G401 (cell line): ENCODE measurements at regions not wholly inside any gene's neighbourhood (a gene's known extent, or its start where the extent isn't known, plus 50 kb on each side); places are given as distances from the start of the nearest gene placed in this dataset.

Experiments
- DNase-seq: peaks from one replicate; pipeline ENCODE4 v3.0.0-alpha.2; 2015; ENCODE audit warnings: low spot score
- in situ Hi-C: cut with HindIII; loops from 2 replicates; pipeline ENCODE4 v1.10.0; 2016; ENCODE audit warnings: low sequenced_read_pairs, mixed read lengths

- DNase-seq: no peak
- in situ Hi-C loops: no loop called here
Observed at GRCh38 chr2:173419506-173419905, 64.8 kb downstream of the CDCA7 start.

DNA sequence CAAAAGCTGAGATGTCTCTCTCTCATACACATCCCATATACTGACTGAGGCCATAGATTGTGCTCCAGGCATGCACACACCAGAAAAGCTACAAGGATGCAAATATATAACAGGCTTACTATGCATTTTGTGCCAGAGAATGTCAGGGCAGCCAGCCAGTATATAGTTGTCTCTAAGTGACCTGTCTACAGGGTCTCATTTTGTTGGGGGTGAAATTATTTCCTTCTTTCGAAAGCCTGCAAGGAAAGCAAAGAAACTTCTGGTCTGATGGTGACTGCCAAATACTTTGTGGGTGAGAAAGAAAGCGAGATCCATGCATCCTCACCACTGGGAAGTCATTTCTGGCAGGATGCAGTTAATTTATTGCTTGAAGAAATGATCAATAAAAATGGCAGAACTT is 70.2 kb downstream of the CDCA7 start:
- in situ Hi-C loops: no loop called here
- DNase-seq: no peak

DNA sequence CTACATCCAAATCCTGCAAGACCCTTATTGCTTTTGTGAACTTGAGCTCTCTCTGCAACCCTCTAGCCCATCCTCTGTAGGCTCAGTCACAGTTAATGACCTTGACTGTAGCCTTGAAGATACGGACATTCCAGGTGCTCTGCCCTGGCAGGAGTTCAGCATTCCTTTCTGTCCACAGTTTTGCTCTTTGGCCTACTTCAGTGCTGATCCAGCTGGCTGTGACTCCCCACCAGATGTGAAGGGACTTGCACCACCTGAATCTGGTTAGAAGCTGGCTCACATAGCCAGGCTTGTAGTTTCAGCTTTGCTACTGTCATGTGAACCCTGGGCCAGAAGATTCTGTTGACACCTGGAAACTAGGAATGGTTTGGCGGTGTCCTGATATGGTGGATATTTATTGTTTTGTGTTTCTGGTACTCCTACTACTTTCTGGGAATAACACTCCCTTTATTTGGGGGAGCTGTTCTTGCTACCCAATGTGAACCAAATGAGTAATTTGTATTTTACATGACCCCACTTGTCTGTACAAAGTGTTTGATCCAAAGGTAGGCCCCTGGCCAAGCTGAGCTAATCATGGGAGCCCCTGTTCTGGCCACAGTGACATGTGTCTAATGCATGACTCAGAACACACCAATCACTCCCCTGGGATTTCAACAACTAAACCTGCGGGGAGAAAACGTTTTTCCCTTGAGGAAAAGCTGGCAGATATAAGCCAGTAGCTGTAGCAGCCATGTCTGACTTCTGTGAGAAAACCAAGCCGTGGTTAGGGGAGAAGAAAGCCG is 73.4 kb downstream of the CDCA7 start:
- DNase-seq: no peak

GRCh38 chr2:173431191-173431590 is 76.5 kb downstream of the CDCA7 start:
- in situ Hi-C loops: no loop called here
- no peak for DNase-seq

More for the DNA sequence above, 73.4 kb downstream of the CDCA7 start:
- in situ Hi-C loops: no loop called here

GRCh38 chr2:173432049-173432754 is 77.5 kb downstream of the CDCA7 start:
- in situ Hi-C loops: no loop called here
- DNase-seq: no peak

DNA sequence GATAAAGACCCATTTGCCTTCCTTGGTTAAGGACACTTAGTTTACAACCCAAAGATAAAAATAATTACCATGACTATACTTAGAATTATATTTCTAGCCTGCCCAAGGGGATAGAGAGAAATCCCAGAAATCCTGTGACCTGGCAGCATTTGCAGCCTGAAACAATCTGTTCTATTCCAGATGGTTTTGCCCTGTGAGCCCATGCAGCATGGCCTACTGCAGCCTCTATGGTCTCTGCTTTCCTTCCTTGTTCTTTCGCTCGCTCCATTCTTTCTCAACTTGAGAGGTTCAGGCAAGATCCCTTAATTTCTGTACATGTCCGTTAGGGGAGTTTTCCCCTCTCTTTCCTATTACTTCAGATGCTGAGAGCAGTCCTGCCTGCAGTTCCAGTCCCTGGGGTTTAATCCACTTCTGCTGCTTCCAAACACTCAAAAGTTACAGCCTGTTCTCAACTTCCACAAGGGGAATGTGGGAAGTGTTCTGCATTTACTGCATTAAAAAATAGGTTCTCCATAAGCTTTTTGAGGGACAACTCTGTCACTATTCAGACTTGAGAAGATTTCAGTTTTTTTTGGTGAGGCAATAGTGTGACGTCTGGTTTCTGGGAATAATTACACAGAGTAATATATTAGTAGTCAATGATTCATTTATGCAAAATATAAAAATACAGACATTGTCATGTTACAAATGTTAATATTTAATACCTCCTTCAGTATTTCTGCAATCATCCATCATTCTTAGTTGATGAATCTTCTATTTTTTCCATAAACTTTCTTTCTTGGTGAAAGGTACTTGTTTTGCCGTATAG is 80.3 kb downstream of the CDCA7 start:
- in situ Hi-C loops: no loop called here
- DNase-seq: no peak

DNA sequence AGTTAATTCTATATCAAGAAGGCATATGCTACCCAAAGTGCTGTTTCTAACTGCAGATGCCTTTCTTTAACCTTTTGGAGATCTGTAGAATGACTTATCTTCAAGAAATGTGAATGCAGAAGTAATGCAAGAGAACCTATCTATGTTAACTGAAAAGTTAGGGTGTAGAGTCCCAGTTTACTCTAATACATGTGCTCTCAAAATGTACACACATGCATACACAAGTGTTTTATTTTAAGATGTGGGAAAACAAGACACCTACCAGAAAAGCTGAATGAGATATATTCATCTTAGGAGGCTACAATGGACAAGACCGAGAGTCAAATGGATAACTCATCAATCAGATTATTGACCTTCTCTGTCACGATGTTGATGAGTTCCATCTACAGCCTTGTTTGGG is 80.9 kb downstream of the CDCA7 start:
- in situ Hi-C loops: no loop called here
- DNase-seq: no peak

GRCh38 chr2:173436088-173436487 is 81.4 kb downstream of the CDCA7 start:
- in situ Hi-C loops: no loop called here
- no peak for DNase-seq

DNA sequence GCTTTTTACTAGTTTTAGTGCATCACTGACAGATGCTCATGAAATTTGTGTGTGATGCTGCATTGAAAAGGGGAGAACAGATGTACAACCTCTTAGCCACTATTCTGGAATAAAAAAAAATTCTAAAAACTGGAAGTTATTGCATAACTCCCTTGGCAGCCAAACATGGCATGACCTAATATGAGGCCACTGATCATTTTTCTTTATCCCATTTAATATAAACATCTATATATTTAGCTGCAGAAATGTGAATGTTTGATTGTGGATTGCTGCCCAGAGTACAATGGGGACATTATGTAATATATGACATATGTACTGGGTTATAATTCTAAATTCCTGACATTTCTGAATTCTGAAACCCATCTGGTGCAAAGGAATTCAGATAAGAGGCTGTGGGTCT is 86.5 kb downstream of the CDCA7 start:
- DNase-seq: no peak
- in situ Hi-C loops: no loop called here

GRCh38 chr2:173442542-173442941 is 87.9 kb downstream of the CDCA7 start:
- in situ Hi-C loops: no loop called here
- no peak for DNase-seq

DNA sequence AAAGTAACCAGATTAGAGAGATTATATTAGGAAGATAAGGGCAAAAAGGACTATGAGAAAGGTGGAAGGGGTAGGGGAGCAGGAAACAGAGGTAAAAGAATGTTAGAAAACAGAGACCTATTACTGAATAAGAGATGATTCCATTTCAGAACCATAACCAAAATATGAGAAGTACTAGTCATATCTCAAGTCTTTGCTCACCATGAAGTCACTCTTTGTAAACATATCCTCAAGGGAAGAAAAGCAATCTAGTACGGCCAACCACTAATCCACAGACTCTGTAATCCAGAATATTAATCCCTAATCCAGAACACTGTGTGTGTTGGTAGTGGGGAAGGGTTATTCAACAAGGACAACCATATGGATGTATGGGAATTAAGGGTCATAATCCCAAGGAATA is 92.0 kb downstream of the CDCA7 start:
- no peak for DNase-seq
- in situ Hi-C loops: no loop called here

DNA sequence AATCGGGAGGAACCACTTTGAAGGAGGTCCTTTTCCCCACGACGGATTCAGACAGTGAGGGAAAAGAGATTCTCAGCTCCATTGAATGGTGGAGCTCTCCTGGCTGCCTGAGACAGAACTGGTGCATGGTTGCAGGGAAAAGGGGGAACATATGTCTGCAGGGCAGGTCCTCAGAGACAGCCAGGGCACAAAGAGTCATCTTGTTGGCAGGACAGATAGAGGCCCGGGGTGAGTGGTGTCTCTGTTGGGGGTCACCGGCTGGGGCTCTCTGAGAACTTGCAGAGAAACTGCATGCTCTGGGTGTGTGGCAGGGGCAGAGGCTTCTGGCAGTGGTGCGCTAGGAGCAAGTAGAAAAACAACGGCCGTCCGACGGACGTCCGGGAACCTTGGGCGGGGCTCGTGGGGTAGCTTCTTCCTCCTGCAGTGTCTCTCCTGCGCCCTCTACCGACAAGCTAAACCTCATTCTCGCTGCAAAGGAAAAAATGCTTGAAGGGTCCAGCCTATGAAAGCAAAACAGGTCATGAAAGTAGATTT is 94.3 kb downstream of the CDCA7 start:
- DNase-seq: peak; percentile 47
- in situ Hi-C loops: no loop called here

GRCh38 chr2:173451118-173451517 is 96.4 kb downstream of the CDCA7 start:
- DNase-seq: no peak
- in situ Hi-C loops: no loop called here

DNA sequence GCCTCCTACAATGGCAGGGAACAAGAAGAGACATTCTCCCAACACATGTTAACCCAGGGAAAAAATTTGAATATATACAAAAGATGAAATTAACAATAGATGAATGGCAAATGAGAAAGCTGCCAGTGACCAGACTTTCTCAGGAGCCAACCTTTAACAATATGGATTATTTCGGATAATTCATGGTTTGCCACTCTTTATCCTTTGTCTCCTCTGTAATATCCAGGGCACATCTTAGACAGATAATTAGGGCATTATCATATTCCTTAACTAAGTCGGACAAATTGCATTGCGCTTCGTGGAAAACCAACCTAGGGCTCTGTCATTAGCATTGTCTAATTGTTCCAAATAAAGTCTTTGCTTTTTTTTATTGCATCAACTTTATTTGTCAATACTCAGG is 97.3 kb downstream of the CDCA7 start:
- in situ Hi-C loops: no loop called here
- DNase-seq: no peak

DNA sequence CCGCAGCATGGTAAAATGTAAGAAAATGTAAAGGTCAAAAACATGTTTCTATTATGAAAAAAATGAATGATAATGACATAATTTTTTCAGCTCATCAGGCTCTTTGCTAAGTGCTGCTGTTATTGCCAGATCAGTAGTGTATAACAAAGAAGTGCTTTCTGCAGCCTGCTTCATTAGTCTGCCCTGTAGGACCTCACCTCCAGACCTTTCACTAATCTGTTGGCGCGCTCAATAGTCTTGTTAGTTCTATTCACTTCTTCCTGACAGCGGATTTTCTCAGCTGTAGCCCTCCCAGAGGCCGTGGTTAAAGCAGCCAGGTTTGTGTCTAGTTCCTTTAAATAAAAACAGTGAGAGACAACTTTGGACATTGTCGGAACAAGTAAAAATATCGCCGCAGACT is 97.7 kb downstream of the CDCA7 start:
- no peak for DNase-seq
- in situ Hi-C loops: no loop called here

GRCh38 chr2:173456960-173457359 is 102.3 kb downstream of the CDCA7 start:
- no peak for DNase-seq
- in situ Hi-C loops: no loop called here

- DNase-seq: no peak
- in situ Hi-C loops: no loop called here
Observed at GRCh38 chr2:173457366-173457765, 102.7 kb downstream of the CDCA7 start.

- in situ Hi-C loops: no loop called here
- no peak for DNase-seq
Observed at GRCh38 chr2:173458991-173459780, 104.5 kb downstream of the CDCA7 start.
